Neural crest cell (in vitro differentiated cells): ENCODE measurements at regions not wholly inside any gene's neighbourhood (a gene's known extent, or its start where the extent isn't known, plus 50 kb on each side); places are given as distances from the start of the nearest gene placed in this dataset.
"Not testable (repeated sequence)": the region's sequence is repeated elsewhere in the genome, so short reads cannot be mapped to it uniquely, and the experiment has no call there.

Source experiments
- DNase-seq: peaks from one replicate; pipeline ENCODE4 v3.0.0; 2021; ENCODE audit warnings: low read depth, mixed read lengths, low spot score
- H3K27ac Mint-ChIP-seq: one replicate; pipeline ENCODE4 v1.8.0; 2021; ENCODE audit warnings: mild to moderate bottlenecking, mixed read lengths; ENCODE audit not compliant: unreplicated experiment
- H3K27me3 Mint-ChIP-seq: 2 replicates; pipeline ENCODE4 v1.8.0; 2021; ENCODE audit warnings: low read depth, mild to moderate bottlenecking, mixed read lengths
- H3K36me3 Mint-ChIP-seq: 2 replicates; pipeline ENCODE4 v1.8.0; 2021; ENCODE audit warnings: low read depth, mild to moderate bottlenecking, mixed read lengths
- H3K4me1 Mint-ChIP-seq: 2 replicates; pipeline ENCODE4 v1.8.0; 2021; ENCODE audit warnings: mixed read lengths
- H3K4me3 Mint-ChIP-seq: one replicate; pipeline ENCODE4 v1.8.0; 2021; ENCODE audit warnings: mild to moderate bottlenecking, mixed read lengths
- H3K9me3 Mint-ChIP-seq: 2 replicates; pipeline ENCODE4 v1.8.0; 2021; ENCODE audit warnings: mixed read lengths
- TF ChIP-seq, protein P1 (sequence below): fragments of 200-600 bp; sonication (generic); conservative IDR thresholded peaks from 2 replicates; pipeline ENCODE4 v1.5.0; 2021; ENCODE audit warnings: antibody characterized with exemption, mild to moderate bottlenecking

DNA sequence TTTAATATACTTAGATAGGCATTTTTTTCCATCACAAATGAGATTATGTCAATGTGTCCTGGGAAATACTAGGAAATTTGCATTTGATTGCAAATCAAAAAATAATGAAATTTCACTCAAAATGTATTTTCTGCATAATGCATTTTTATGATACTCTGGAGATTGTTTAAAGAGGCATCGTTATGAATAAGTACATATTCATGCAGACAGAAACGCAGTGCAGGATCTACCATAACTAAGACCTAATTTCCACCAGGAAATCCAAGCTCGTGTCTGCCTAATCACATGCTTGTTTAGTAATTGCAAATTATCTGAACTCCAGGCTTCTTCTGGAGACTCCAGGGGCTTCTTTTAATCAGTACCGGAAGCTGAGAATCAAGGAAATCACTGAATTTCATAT lies 163.5 kb upstream of the MXRA5 start:
- peaks cover 5% of the 10 kb centered on the region for H3K4me1 Mint-ChIP-seq
- peaks cover 4% of the 10 kb centered on the region for H3K9me3 Mint-ChIP-seq
- H3K27ac Mint-ChIP-seq, result no peak overlapping the region
- H3K4me3 Mint-ChIP-seq, result no peak overlapping the region
- no peak for DNase-seq
- TF ChIP-seq, protein P1, sequence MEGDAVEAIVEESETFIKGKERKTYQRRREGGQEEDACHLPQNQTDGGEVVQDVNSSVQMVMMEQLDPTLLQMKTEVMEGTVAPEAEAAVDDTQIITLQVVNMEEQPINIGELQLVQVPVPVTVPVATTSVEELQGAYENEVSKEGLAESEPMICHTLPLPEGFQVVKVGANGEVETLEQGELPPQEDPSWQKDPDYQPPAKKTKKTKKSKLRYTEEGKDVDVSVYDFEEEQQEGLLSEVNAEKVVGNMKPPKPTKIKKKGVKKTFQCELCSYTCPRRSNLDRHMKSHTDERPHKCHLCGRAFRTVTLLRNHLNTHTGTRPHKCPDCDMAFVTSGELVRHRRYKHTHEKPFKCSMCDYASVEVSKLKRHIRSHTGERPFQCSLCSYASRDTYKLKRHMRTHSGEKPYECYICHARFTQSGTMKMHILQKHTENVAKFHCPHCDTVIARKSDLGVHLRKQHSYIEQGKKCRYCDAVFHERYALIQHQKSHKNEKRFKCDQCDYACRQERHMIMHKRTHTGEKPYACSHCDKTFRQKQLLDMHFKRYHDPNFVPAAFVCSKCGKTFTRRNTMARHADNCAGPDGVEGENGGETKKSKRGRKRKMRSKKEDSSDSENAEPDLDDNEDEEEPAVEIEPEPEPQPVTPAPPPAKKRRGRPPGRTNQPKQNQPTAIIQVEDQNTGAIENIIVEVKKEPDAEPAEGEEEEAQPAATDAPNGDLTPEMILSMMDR, result no peak
- H3K36me3 Mint-ChIP-seq, result no peaks in the 10 kb centered on the region
- H3K27me3 Mint-ChIP-seq, result no peaks in the 10 kb centered on the region

DNA sequence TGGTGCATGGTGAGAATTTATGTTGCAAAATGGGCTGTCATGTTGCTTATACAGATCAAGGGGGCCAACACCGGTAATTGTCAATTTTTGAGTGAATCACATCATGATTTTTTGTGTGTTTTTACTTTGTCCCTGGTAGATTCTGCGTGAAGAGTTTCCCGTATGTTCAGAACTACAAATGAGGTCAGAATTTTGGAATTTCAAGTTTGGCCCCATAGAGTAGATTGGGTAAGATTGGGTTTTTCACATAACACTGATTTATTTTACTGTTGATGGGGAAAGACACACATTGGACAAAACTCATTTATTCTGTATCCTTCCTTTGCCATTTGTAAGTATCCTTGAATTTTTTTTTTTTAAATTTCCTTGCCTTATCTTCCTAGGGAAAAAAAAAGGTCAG lies 158.5 kb upstream of the MXRA5 start:
- H3K9me3 Mint-ChIP-seq, result peaks cover 5% of the 10 kb centered on the region
- peaks cover 4% of the 10 kb centered on the region for H3K36me3 Mint-ChIP-seq
- no peaks in the 10 kb centered on the region for H3K27me3 Mint-ChIP-seq
- TF ChIP-seq, protein P1, result no peak
- no peak overlapping the region for H3K27ac Mint-ChIP-seq
- no peak overlapping the region for H3K4me3 Mint-ChIP-seq
- DNase-seq, result no peak
- H3K4me1 Mint-ChIP-seq, result peaks cover 10% of the 10 kb centered on the region

DNA sequence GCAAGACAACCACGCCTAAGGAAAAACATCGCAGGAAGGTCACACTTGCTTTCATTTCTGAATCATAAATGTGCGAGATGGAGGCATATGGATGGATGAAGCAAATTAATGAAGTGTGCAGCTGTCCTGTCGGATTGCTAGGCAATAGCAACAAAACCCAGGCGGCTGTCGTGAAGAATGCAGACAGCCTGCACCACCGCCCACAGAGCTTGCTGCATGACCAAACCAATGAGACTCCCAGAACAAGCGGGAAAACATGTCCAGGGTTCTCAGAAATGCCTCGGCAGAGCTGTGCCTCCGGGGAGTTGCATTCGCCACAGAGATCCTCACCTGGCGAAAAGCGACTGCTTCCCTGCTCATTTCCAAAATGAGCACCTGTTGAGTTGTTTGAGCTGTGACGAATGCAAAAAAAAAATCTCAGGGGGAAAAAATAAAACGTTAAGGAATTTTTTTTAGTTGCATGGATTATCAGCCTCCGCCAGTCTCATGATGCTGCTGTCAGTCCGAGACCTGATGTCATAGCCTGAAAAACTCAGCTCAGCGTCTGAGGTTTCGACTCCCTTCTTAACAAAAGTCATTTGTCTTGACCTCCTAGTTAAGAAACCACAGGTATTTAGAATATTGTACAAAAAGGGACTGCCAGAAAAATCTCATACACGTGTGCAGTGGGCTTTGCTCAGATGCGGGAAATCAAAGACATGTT lies 155.5 kb upstream of the MXRA5 start:
- DNase-seq, result no peak
- H3K27ac Mint-ChIP-seq, result peak overlapping the region; percentile 40
- H3K4me3 Mint-ChIP-seq, result no peak overlapping the region
- H3K27me3 Mint-ChIP-seq, result no peaks in the 10 kb centered on the region
- peaks cover 9% of the 10 kb centered on the region for H3K9me3 Mint-ChIP-seq
- H3K36me3 Mint-ChIP-seq, result peaks cover 4% of the 10 kb centered on the region
- TF ChIP-seq, protein P1, result no peak
- H3K4me1 Mint-ChIP-seq, result peaks cover 5% of the 10 kb centered on the region

DNA sequence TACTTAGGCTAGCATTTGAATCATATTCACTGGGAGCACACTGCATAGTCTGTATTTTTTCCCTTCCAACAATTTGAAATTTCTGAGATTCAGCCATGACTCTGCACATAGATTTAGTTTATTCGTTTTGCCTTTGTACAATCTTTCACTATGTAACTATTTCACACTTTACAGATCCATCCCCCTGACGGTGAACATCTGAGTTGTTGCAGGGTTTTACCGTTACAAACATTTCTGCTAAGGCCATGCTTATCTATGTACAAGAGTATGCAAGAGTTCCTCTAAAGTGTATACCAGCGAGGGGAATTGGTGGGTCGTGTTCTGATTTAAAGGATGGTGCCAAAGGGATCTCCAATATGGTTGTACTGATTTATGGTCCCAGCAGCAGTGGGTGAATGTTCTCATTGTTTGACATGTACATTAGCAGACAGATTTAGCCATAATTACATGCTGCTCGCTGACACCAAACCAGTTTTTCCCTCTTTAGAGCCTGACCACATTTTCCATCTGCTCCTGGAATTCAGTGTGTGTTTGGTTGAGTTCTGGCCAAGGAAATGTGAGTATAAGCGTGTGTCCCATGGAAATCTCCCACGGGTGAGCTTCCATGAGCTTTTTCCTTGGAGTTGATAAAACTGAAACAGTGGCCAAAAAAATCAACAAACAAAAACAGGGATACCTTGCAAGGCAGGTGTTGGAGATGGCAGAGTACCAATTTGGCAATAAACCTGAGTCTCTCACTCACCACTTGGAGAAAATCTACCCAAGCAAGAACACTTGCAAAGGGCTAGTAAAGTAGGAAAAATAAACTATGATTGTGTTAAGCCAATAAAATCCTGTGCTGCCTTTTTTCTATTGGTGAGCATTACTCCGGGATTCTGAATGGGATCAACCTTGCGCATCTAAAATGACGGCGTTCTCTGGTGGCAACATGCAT lies 149.7 kb upstream of the MXRA5 start:
- DNase-seq, H3K27me3 Mint-ChIP-seq, H3K36me3 Mint-ChIP-seq, H3K4me3 Mint-ChIP-seq, H3K4me1 Mint-ChIP-seq, H3K9me3 Mint-ChIP-seq, H3K27ac Mint-ChIP-seq: not testable (repeated sequence)

DNA sequence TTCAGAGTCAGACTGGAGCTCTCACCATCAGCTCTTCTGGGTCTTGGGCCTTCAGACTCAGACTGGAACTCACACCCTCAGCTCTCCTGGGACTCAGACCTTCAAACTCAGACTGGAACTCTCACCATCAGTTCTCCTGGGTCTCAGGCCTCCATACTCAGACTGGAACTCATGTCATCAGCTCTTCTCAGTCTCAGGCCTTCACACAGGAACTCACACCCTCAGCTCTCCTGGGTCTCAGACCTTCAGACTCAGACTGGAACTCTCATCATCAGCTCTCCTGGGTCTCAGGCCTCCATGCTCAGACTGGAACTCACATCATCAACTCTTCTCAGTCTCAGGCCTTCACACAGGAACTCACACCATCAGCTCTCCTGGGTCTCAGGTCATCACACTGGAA lies 147.2 kb upstream of the MXRA5 start:
- no peak overlapping the region for H3K4me3 Mint-ChIP-seq
- TF ChIP-seq, protein P1, result no peak
- no peak overlapping the region for H3K27ac Mint-ChIP-seq
- H3K27me3 Mint-ChIP-seq, result no peaks in the 10 kb centered on the region
- no peak for DNase-seq
- H3K4me1 Mint-ChIP-seq, result no peaks in the 10 kb centered on the region
- no peaks in the 10 kb centered on the region for H3K36me3 Mint-ChIP-seq
- H3K9me3 Mint-ChIP-seq, result no peaks in the 10 kb centered on the region

DNA sequence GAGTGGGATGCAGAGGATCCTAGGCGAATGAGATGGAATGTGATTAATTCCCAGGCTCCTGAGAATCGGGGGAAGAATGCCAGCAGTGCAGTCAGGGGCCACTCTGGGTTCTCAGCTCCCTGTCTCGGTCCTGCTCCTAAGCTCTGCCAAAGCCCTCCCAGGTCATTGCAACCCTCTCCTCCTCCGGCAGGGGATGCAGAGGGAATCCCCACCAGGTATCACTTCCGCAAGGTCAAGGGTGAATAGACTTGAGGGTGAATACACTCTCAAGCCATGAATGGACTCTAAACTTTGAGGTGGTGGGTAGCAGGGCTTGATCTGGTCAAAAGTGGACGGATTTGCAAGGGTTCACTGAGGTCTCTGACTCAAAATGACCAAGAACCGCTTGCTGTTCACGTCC lies 139.3 kb upstream of the MXRA5 start:
- no peak overlapping the region for H3K4me3 Mint-ChIP-seq
- H3K27ac Mint-ChIP-seq, result no peak overlapping the region
- H3K9me3 Mint-ChIP-seq, result no peaks in the 10 kb centered on the region
- peaks cover 10% of the 10 kb centered on the region for H3K27me3 Mint-ChIP-seq
- no peaks in the 10 kb centered on the region for H3K36me3 Mint-ChIP-seq
- no peak for DNase-seq
- TF ChIP-seq, protein P1, result no peak
- no peaks in the 10 kb centered on the region for H3K4me1 Mint-ChIP-seq
